Gastrocnemius medialis (tissue), 4 donors: ENCODE measurements at regions not wholly inside any gene's neighbourhood (a gene's known extent, or its start where the extent isn't known, plus 50 kb on each side); places are given as distances from the start of the nearest gene placed in this dataset.

ENCODE experiments used
- CTCF ChIP-seq, 5 experiments: fragments of 450-650 bp in 3 of 5; fragments of 200-600 bp in 2 of 5; sonication (generic) in 2 of 5; IDR thresholded peaks in 4 of 5; conservative IDR thresholded peaks in 1 of 5; 1 replicate in 4 of 5; 2 replicates in 1 of 5; pipeline ENCODE4 v1.5.1; 2016 to 2019; ENCODE audit warnings: antibody characterized with exemption in 5 of 5, mild to moderate bottlenecking in 3 of 5, moderate library complexity in 3 of 5
- POLR2A ChIP-seq, 2 donors: fragments of 450-650 bp; IDR thresholded peaks; one replicate each; pipeline ENCODE4 v1.6.1; 2017; ENCODE audit warnings: antibody characterized with exemption in 2 of 2, mild to moderate bottlenecking in 2 of 2, moderate library complexity in 2 of 2

- TF ChIP-seq POLR2A (IDR thresholded peaks at IDR 0.05), result no peak
- TF ChIP-seq CTCF (IDR thresholded peaks at IDR 0.05 in 4 of 5, conservative IDR thresholded peaks at IDR 0.05 in 1 of 5), result no peak
These were observed 1058.8 kb downstream of the NLGN4Y start for GRCh38 chrY:15583111-15583510.
